HG02981 (cell line): ENCODE measurements at regions not wholly inside any gene's neighbourhood (a gene's known extent, or its start where the extent isn't known, plus 50 kb on each side); places are given as distances from the start of the nearest gene placed in this dataset.
"Not testable (repeated sequence)": the region's sequence is repeated elsewhere in the genome, so short reads cannot be mapped to it uniquely, and the experiment has no call there.

ENCODE experiments used
- ATAC-seq: cut with Tn5 transposase; IDR thresholded peaks from one replicate; pipeline ENCODE4 v1.9.1; 2021; ENCODE audit warnings: mild to moderate bottlenecking, moderate library complexity; ENCODE audit not compliant: unreplicated experiment

DNA sequence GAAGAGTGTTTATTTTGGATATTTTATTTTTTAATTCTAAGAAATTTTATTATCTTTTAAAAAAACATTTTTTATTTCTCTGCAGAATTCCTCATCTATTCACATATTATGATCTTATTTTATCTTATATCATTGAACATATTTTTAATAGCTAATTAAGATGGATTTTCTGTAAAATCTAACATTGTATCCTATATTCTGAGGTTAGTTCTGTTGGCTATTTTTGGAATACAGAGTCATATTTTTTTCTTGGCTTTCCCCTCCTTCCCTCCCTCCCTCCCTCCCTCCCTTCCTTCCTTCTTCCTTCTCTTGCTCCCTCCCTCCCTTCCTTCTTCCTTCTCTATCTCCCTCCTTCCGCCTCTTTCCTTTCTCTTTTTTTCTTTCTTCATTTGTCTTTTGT is 2326.6 kb upstream of the RAG2 start:
- ATAC-seq: no peak

DNA sequence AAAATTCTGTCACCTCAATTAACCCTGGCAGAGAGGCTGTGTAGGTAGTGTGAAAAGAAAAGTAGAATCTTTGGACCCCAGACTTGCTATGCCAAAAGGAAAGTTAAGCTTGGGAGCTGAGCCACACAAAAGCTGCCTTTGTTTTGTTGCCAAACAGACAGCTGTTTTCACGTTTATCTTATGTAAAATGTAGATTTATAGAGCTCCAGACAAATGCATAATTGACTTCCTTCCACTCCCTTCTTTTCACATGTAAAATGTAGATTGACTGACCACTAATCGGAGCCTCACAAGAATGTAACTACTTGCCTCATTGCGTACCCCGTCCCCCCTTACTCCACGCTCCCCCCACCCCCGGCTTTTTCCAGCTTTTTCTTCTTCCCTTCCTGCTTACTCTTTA is 2302.2 kb upstream of the RAG2 start:
- no peak for ATAC-seq

DNA sequence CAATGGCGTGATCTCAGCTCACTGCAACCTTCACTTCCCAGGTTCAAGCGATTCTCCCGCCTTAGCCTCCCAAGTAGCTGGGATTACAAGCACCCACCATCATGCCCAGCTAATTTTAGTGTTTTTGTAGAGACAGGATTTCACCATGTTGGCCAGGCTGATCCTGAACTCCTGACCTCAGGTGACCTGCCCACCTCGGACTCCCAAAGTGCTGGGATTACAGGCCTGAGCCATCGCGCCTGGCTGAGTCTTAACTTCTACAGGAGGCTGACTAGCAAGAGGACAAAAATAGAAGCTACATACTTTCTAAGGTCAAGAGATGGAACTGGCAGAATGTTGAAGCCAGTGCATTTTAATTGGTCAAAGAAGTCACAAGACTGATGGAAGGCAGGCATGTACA is 2296.2 kb upstream of the RAG2 start:
- not testable (repeated sequence) for ATAC-seq

DNA sequence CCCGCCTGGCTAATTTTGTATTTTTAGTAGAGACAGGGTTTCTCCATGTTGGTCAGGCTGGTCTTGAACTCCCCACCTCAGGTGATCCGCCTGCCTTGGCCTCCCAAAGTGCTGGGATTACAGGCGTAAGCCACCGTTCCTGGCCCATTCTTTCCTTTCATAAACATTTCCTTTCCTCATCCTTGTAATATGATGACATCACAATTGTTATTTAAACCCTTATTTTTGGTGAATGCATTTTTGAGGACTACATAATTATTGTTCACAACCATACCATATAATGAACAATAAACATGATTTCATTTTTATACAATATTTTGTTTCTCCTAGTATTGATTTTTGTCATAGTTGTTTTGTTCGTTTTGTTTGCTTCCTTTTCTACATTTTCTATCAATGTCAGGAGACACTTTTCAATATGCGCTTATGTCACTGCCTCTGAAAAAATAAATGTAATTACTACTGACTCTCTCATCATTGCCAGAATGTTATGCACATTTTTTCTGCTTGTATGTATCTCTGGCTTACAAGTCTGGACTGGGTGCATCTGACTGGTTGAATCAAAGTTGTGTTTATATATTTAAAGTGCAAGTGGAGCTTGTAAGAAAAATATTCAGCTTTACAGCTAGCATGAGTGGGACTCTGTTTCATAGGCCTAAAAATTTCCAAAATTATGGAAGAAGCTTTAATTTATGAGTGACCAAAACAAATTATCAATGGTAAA is 2286.3 kb upstream of the RAG2 start:
- no peak for ATAC-seq

GRCh38 chr11:38867338-38867737 is 2269.3 kb upstream of the RAG2 start:
- no peak for ATAC-seq

GRCh38 chr11:38865922-38866321 is 2267.9 kb upstream of the RAG2 start:
- ATAC-seq: no peak

DNA sequence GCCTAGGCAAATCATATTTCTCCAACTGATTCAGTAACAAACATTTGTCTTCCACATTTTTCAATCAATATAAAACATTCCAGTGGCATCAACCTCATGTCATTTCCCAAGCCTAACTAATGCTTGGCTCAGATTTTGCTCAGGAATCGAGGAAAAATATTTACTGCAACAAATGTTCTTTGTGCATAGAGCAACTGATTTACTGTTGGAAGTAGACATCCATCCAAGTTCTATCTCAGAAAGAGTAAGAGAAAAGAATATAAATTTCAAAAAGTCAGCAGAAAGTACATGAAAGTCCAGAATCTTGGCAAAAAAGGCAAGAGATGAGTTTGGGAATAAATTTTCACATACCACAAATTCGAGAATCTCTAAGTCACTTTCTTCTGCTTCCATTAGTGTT is 2245.0 kb upstream of the RAG2 start:
- ATAC-seq: no peak

- no peak for ATAC-seq
Measured at GRCh38 chr11:38839071-38839470, 2241.0 kb upstream of the RAG2 start.

- ATAC-seq: no peak
Measured at GRCh38 chr11:38835966-38836365, 2237.9 kb upstream of the RAG2 start.

DNA sequence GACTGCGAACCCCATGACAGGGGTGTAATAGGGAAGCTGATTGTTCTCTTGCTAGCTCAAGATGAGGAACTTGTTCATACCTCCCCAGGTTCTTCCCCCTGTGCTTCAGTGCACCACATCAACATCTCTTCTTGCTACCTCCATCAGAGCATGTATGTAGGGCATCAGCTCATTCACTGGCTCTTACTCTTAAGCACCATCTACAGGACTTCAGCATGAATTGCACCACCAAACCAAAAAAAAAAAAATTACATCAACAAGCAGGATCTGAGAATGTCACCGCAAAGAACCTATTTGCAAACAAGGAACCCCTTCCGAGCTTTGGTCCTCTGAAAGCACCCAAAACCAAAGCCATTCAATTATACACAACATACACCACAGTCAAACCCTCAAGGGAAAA is 2226.5 kb upstream of the RAG2 start:
- no peak for ATAC-seq

DNA sequence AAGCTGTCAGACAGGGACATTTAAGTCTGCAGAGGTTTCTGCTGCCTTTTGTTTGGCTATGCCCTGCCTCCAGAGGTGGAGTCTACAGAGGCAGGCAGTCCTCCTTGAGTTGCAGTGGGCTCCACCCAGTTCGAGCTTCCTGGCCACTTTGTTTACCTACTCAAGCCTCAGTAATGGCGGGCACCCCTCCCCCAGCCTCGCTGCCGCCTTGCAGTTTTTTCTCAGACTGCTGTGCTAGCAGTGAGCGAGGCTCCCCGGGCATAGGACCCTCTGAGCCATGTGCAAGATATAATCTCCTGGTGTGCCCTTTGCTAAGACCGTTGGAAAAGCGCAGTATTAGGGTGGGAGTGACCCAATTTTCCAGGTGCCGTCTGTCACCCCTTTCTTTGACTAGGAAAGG is 2223.8 kb upstream of the RAG2 start:
- not testable (repeated sequence) for ATAC-seq

GRCh38 chr11:38819981-38820380 is 2221.9 kb upstream of the RAG2 start:
- ATAC-seq: no peak

DNA sequence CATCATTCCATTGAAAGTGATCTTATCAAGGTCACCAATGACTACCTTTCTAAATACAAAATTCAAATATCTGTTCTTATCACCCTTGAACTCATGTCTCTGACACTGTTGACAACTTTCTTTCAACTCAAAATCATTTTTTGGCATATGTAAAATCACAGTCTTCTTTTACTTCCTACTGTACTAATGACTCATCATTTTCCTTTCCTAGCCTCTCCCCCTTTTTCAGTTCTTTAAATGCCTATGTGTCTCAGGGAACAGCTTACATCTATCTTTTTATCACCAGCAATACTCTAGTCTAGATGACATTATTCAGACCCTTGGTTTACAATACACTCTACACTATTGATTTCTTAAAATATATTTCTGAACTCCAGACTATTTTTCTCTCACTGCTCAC is 2220.7 kb upstream of the RAG2 start:
- no peak for ATAC-seq

DNA sequence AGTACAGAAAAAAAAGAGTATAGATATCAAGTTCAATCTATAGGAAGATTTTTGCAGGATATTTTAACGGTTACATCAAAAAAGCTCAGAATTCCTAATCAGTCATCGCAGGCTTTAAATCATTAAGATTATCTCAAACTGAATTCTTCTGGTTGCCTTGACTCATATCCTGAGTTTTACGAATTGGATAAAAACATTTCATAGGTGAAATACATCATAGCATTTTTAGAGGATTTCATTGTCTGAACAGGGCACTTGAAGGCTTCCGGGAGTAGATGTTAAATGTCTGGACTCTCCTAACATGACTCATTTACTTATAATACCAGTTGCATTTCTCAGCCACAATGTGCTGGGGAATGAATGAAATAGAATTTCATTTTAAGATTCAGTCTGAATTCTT is 2216.6 kb upstream of the RAG2 start:
- no peak for ATAC-seq

DNA sequence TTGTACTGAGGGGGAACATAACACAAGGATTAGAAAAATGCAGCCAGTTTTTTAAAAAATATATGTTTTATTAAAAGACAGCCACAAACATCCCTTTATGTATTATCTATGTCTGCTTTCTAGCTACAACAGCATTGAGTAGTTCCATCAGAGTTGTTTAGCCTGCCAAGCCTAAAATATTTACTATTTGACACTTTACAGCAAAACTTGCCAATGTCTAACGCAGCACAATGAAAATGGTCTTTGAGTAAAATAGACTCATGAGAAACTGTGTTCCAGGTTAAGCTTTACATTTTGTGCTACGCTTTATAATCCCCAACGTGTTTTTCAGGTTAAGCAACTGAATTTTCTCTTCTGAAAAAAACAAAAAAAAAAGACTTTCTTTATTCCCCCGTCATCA is 2211.5 kb upstream of the RAG2 start:
- ATAC-seq: no peak

DNA sequence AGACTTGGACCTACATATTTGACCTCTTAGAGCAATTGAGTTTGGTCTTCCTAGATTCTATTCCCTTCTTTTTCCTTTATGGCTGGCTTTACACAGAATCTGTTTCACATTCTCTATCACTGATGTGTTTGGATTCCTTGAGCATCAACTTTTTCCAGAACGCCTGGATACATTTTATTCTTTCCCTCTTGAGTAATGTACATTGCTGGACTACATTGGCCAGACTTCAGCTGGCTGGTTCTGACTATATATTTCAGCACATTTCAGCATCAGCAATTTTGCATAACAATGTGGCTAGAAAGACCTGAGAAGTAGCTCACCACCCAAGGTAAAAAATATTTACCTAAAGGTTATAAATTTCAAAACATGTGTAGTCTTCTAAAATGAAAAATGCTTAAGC is 2198.2 kb upstream of the RAG2 start:
- ATAC-seq: no peak

DNA sequence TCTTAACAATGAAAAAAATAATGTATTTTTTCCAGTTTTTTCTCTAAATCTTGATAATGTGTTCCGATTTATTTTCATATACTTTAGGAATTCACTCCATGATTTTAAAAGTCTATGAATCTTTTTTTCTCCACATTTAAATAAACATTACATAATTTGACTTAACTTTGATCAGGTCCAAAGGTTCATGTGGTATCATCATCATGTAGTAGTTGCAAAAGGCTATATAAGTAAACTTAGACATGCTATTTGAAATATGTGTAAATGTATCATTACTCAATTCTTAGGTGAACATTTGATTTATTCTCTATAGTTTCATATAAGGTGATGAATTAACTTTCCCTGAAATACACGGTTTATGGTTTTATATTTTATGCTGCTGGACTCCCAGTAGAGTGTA is 2197.0 kb upstream of the RAG2 start:
- no peak for ATAC-seq

DNA sequence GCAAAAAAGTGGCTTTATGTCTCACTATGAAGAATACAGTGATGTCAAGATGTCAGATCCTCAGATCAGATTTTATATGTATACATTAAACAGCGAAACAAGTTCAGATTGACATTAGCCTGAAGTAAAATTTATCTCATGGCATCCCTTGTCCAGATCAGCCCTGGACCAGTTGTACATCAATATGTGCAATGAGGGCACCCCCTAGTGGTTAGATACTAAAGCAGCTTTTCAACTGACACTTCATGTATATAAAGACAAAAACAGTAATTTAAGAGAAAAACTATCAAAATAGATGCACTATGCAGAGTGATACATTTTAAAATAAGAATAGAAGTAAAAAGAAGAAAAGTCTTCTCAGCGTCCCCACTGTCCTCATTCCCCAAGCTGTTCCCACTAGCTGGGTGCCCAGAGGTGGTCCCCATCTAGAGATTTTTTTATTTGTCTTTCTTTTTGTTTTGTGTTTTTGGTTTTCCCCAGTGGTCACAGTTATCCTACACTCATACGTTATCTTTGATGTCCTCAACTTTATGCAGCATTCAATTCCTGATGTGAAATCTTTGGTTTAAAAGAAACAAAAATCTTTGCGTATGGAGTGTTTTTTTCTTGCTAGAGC is 2193.4 kb upstream of the RAG2 start:
- peak; percentile 87 for ATAC-seq

GRCh38 chr11:38788561-38788960 is 2190.5 kb upstream of the RAG2 start:
- ATAC-seq: no peak

DNA sequence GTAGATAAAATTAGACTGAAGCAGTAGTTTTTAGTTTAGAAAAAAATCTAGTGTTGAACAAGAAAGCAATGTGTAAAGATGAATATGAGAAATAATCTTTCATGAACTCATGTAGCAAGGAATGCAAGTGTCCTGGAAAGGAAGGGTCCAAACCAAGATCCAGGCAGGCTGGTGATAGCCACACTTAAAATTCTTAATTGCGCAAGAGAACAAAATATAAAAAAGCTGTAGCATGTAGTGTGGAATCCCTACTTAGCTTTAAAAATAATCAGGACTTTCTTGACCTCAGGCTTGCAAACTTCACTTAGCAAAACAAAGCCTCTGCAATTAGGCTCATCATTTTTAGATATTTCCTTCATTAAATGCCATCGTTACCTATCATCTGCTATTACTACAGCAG is 2186.1 kb upstream of the RAG2 start:
- no peak for ATAC-seq

GRCh38 chr11:38766796-38767195 is 2168.8 kb upstream of the RAG2 start:
- ATAC-seq: no peak

GRCh38 chr11:38759394-38759793 is 2161.4 kb upstream of the RAG2 start:
- ATAC-seq: no peak

GRCh38 chr11:38756537-38756936 is 2158.5 kb upstream of the RAG2 start:
- ATAC-seq: no peak
